Umbilical cord (tissue), 1 donor: ENCODE measurements at regions not wholly inside any gene's neighbourhood (a gene's known extent, or its start where the extent isn't known, plus 50 kb on each side); places are given as distances from the start of the nearest gene placed in this dataset.
"Not testable (repeated sequence)": the region's sequence is repeated elsewhere in the genome, so short reads cannot be mapped to it uniquely, and the experiment has no call there.

ENCODE experiments used
- DNase-seq: peaks from one replicate; pipeline ENCODE4 v3.0.0-alpha.2; 2015; ENCODE audit warnings: low spot score

DNA sequence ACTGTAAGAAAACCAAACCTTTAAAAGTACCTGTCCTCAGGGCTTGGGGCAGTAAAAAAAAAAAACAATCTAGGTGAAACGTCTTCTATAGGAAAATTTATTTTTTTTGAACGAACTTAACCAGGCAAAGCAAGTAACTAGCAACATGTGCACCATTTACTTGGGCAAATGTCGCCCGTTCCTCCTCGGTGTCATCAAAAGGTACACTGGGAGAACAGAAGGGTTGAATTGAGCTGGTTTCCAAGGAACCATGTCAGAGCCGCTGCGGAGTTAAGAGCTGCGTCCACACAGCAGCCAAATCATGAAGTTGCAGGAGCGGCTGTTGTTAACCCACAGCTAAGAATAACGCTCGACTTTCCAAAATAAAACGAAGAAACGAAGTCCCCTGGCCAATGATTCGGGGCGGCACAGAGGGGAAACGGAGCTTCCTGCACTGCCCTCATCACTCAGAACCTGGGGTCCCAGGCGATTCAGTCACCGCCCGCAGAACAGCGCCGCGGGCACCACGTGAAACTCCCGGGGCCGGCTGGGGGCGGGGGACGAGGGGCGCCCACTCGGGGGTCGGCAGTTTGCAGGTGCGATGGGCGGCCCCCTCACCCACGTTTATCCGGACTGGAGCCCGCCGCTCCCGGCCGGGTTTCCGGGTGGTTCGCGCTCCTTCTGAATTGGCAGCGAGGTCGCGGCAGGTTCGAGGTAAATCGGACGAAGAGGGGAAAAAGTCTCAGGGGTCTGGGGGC is 53.6 kb upstream of the PLGLB1 start:
- DNase-seq = peak; percentile 0

DNA sequence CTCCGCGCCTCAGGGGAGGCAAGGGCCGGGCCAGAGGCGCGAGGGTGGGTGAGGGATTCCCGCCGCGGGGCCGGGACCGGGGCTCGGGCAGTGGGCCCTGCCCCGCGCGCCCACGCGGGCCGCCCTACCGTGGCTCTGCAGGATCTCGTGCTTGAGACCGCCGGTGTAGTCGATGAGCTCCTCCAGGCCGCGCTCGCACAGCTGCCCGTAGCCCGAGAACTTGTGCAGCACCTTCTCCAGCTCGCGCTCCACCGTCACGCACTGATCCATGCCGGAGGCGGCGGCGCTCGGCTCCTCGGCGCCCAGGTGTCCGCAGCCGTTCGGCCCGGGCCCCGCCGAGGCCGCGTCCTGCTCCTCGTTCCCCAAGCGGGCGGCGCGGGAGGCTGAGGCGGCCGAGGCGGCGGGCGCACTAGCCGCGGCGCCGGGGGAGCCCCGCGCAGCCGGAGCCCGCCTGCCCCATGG is 54.2 kb upstream of the PLGLB1 start:
- DNase-seq = peak; percentile 47

DNA sequence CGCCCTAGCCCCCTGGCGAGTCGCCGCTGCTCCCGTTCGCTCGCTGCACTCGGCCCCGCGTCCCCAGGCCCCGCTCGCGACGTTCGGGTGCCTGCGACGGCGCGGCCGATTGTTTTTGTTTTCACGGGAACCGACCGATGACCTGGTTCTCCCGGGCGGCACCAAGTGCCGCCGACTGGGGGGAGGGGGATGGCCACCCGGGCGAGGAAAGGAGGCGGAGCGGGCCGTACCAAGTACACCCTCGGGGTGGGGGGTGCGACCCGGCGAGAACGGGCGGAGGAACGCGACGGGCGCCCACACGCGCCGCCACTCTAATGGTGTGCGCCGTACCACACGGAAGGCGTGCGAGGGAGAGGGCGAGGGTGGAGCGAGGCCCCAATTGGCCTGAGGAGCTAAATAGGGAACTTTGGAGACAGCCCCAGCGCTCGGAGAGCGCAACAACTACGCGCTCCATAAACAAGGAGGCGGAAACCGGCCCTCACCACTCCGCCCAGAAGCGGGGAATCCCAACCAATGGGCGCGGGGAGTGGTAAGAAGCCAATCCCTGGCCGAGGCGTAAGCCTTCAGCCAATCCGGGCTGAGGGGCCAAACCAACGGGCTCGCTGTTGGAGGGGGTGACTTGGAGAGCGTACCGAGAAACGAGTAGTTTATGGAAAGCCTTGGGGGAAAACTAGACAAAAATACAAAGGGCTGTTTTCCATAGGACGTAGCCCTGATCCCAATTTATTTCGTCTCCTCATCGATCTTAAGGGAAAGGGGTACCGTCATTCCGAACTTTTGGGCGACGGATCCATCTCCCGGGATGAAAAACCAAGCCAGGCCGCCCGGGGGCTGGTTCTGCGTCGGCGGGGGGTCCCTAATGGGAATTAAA is 54.8 kb upstream of the PLGLB1 start:
- DNase-seq = peak; percentile 87

DNA sequence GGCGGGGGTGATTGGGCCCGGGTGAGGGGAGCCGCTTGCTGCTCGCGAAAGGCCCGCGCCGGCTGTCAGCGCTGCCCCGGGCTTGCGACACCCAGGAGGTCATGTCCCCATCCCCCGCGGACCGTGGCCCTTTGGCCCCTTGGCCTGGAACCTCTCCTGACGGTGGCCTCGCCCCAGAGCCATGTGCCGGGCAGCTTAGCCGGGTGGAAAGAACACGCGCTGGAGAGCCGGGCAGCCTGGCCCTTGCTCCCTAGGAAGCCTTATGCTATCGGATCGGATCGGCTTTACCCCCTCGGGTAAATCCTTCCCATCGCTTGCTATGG is 55.4 kb upstream of the PLGLB1 start:
- not testable (repeated sequence) for DNase-seq

DNA sequence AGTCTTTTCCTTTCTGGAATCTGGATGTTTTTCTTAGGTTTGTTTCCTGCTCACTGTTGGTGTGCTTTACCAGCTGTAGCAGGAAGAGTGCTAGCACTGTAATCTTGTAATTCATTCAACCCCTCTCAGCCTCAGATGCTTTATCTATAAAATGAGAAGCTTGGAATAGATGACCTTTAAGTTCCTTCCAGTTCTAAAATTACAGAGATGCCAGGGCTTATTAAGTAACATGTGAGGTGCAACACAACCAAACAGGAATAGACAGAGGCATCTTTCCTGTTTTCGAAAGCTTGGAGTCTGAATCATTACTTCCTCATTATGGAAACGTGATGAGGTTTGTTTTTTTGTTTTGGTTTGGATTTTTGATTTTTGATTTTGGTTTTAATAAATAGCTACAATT is 60.1 kb upstream of the PLGLB1 start:
- DNase-seq = not testable (repeated sequence)

DNA sequence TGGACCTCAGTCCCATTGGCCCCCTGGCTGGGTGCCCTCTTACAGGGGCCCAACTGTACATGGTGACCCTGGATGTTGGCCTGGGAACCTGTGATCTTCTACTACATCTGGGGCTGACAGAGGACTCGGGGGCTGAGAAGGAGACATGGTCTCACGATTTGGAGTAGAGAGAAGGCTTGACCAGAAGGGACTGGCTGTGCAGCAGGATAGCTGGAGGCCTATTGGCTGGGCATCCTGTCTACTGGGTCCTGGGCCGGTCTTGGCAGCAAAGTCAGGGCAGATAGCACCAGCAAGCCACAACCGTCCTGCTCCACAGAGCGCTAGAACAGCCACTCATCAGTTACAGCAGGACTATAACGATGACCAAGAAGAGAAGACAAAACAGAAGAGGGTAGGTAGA is 66.4 kb upstream of the PLGLB1 start:
- DNase-seq = not testable (repeated sequence)

DNA sequence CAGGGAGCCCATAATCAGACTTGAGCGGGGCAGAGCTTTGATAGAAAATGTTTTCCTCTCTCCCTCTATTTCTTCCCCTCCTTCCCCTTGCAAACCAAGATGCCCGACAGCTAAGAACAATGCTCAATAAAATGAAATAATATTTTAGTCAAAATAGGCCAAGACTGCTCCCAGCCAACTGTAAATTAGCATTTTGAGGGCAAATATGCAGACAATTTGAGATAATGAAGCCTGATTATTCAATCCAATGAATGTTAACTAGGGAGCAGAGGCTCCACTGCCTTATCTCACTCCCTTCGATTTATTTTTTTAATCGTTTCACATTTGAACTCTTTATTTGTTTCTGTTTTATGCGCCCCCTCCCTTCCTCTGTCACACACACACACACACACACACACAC is 67.8 kb upstream of the PLGLB1 start:
- not testable (repeated sequence) for DNase-seq

DNA sequence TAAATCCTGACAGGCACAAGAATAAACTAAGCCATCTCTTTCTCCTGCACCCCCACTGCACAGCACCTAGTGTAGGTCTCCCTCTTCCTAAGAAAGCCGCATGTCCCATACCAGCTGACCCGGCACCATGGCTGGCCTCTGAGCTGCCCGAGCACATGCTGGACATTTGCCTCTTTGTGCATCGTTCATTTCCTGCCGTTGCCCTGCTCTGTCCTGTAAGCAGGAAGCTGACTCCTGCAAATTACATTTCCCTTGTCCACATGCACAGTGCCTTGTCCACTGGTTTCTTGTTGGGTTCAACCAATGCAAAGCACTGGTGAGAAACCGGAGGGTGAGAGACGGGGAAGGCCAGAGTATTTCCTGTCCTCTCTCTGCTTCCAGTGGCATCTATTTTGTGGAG is 71.6 kb upstream of the PLGLB1 start:
- not testable (repeated sequence) for DNase-seq

DNA sequence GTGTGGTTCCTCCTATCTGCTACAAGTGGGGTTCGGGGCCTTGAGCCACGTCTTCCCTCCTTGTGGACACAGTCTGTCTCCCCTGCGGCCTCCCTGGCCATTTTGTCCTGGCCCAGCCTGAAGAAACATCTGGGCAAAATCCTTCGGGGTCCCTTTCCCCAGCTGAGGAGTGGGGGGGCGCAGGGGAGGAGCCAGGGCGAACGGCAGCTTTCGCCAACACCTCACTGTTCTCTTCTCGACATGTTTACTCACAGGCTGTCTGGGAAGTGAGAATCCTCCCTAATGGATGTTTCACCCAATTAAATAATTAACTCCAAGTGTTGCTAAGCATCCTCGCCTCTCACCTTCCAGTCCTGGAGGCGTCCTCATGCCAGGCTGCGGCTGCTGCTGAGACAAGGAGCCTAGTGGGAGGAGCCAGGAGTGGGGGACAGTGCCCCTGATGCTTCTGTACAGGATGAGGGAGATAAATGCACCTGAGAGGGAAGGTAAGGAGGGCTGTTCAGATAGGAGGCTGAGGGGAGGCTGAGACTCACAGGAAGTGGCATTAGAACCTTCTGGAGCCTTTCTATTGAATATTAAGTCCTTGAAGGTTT is 72.4 kb upstream of the PLGLB1 start:
- not testable (repeated sequence) for DNase-seq

DNA sequence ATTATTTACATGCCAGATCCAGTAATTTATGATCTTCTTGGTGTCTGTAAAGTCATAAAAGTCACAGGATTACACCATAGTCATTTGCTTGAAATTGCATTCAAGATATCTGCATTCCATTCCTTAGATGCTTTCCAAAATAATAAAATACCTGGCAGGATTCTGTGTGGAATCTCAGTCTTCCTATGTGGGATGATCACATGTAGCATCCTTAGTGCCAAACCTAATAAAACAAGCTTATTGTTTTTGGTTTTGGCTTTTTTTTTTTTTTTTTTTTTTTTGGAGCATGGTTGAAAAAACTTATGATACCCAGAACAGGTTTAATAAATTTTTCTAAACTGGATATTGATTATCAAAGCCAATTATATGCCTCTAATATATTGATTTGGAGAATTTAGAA is 74.2 kb upstream of the PLGLB1 start:
- DNase-seq = not testable (repeated sequence)

DNA sequence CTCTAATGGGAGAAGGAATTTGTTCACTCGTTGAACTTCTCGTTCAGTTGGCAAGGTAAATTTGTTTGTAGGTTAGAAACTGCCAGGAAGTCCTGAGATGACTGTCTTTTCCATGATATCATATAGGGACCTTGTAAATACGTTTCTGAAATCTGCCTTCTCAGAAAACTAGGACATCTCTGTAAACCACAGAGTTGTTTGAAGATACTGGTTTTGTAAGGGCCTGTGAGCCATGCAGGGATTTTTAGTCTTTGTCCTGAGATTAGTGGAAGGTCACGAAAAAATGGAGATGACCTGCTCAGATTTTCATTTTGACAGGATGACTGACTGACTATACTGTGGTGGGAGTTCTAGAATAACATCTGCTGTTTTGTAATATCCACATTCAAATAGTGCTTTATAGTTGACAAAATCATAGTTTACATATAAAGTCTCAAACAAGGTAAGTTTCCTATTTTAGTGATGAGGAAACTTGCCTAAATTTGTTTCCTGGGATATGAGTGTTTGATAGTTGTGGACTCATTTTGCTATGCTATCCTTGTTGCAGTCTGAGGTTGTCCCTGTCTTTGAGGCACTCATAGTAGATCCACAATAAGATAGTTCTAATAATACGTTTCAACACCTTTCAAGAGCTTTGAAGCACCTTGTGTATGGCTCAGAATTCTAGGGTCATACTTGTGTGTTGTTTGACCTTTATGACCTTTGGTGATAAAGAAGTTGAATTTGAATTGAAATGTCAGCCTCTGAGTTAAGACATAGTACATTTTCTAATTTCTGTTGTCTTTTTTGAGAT is 107.3 kb upstream of the PLGLB1 start:
- not testable (repeated sequence) for DNase-seq

DNA sequence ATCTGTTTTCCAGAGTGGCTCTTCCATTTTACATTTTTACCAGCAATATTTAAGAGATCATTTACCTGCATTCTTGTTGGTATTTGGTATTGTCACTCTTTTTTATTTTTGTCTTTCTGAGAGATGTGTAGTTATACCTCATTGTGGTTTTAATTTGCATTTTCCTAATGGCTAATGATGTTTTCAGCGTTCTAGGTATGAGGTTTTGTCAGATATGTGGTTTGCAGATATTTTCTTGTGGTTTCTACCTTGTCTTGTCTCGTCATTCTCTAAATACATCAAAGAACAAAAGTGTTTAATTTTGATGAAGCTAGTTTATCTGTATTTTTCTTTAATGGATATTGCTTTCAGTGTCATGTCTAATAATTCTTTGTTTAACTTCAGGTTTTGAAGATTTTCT is 110.9 kb upstream of the PLGLB1 start:
- not testable (repeated sequence) for DNase-seq

DNA sequence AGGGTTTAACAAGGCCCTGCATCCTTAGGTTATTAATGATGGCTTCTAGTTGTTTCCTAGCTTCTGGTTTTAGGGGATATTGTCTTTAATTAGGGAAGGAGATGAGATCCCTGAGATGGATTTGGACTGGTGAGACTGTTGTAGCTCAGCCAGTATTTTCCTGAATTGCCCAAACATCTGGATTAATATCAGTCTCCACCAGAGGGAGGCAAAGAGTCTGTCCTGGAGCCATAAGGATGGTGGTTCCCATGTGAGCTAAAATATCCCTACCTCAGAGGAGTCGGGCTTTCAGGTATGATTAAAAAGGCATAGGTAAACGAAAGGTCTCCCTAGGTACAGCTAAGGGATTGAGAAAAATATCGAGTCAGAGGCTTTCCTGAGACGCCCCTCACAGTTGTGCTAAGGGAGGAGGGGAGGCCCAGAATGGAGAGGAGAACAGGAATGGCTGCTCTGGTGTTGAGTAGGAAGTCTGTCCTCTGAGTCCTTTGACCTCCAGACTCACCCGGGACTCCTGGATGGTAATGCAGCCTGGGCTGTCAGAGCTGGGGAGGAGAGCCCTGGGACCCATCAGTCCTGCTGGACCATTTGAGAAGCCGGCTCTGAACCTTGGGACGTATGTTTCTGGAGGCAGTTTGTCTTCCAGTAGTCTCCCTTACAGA is 130.3 kb upstream of the PLGLB1 start:
- DNase-seq = not testable (repeated sequence)

DNA sequence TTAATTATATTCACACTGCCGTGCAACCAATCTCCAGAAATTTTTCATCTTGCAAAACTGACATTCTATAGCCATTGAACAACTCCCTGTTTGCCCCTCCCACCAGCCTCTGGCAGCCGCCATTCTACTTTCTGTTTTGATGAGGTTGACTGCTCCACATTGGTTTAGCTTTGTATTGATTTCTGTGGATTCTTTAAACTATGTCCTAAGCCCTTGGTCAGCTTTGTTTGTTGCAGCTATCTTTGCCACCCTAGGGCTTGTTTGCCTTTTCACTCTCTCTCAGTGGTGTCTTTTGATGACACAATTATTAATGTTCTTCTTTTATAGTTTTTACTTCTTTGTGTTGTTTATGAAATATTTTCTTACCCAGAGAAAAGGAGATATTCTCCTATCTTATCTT is 152.8 kb upstream of the PLGLB1 start:
- DNase-seq = not testable (repeated sequence)

DNA sequence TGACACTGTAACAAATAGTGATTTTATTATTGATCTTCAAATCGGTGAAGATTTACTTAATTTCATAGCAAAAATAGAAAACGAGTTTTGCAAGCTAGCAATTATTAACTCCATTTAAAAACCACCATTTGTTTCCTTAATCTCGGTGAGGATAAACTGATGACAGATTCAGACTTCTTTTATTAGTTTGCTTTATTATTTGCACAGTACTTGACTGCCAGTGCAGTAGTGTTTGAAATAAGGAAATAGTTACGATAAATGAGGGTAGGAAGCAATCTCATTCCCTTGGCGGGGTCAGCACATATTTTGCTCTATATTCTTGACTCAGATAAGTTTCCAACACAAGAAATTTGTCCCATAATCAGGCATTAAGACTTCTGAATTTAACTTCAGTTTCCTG is 161.7 kb upstream of the PLGLB1 start:
- DNase-seq = not testable (repeated sequence)

DNA sequence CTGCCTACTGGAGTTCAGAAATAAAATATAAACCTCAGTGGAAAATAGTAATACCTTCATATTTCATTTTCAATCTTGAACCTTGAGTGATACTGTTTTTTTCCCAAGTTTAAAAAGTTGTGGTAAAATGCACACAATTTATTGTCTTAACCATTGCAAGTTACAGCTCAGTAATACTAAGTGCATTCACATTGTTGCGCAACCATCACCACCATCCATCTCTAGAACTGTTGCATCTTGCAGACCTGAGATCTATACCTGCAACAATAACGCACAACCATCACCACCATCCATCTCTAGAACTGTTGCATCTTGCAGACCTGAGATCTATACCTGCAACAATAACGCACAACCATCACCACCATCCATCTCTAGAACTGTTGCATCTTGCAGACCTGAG is 162.6 kb upstream of the PLGLB1 start:
- DNase-seq = not testable (repeated sequence)

DNA sequence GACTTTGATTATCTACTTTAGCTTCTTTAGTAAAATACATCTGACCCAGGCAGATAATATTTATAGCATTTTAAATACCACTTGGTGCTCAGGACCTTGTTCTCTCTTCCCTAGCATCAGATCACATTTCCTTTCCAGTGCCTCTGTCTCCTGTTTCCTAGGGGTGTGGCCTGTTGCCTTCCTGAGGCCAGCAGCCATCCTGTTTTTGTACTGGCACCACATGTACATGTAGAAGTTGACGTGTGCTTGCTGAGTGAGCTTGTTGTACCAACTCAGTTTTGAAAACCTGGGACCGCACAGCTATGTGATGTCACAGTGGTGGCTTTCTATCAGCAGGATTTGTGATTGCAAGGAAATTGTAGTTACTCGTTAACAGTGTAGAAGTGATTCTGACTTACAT is 167.6 kb upstream of the PLGLB1 start:
- DNase-seq = not testable (repeated sequence)

DNA sequence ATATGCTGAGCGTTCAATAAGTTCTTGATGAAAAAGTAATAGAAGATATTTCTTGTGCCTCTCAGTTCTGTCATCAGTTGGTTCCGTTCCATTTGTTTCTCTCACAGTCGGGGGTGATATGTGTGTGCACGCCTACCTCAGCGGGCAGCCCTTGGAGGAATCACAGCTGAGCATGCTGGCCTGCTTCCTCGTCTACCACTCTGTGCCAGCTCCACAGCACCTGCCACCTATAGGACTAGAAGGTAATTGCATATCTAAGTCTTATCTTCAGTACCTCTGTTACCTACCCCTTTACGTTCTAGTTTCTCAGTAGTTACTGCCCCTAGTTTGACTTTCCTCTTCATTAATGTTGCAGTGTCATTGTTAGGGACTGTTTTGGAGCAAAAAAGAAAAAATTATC is 171.7 kb upstream of the PLGLB1 start:
- not testable (repeated sequence) for DNase-seq

DNA sequence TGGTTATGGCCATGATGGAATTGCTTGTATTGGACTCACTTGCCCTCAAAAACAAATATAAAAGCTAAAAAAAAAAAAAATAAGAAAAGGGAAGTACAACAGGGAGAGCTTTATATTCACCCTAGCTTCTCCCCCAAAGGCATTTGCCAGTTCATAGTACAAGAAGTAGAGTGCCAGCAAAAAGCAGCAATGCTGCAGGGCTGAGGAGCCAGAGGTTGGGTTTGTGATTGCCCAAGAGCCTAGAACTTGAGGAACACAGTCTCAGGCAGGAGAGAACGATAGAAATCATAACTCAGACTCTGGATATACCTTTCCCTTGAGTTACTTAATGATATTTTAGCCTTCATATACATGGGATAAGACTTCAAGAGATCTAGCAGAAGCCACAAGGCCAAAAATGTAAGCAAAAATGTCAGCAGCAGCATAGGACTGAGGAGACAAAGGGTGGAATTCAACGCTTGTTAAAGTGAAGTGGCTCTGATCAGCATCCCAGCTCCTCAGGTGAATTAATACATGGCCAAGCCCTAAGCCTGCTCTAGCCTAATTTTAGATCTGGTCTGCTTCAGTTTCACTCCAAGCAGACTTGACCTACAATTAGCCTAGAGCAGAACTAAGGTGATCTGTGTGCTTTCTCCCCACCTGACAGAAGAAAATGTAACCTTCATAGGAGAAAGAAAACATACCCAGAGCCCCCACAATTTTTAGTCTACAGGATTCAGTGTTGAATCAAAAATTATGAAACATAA is 172.8 kb upstream of the PLGLB1 start:
- not testable (repeated sequence) for DNase-seq

DNA sequence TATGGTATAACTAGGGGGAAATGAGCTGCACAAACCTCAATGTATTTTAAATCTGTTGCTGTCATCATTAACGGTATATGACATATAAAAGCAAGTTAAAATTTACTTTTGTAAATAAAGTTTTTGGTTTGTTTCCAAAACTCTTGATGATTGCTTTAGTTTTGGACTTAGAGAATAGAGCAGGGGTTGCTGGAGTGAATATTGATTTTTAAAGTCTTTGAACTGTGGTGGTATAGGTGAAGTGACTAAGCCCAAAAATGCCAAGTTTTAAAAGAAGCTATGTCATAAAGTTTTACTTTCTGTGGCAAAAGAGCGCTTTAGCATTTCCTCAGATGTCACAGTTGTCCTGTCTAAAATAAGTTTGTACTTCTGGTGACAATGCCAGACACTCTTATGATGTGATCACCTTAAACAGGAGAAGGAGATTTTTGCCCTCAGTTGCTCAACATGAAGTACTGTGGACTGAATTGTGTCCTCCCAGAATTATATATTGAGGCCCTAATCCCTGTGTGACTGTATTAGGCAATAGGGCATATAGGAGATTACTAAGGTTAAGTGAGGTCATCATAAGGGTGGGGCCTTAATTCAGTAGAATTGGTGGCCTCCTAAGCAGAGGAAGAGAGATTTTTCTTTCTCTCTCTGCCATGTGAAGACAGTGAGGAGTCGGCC is 175.2 kb upstream of the PLGLB1 start:
- DNase-seq = not testable (repeated sequence)
